Superior temporal gyrus (tissue), 1 donor: ENCODE measurements at regions not wholly inside any gene's neighbourhood (a gene's known extent, or its start where the extent isn't known, plus 50 kb on each side); places are given as distances from the start of the nearest gene placed in this dataset.

Source experiments
- DNase-seq: peaks from one replicate; pipeline ENCODE4 v3.0.0-alpha.2; 2016; ENCODE audit errors: extremely low spot score

- DNase-seq, result no peak
These were observed 604.8 kb upstream of the PFKP start for GRCh38 chr10:2462581-2462980.

GRCh38 chr10:2460812-2461211, 606.5 kb upstream of the PFKP start:
- no peak for DNase-seq

- DNase-seq, result no peak
These were observed 607.6 kb upstream of the PFKP start for GRCh38 chr10:2459713-2460112.

GRCh38 chr10:2456834-2457233, 610.5 kb upstream of the PFKP start:
- DNase-seq, result no peak

- DNase-seq, result no peak
These were observed 622.0 kb upstream of the PFKP start for GRCh38 chr10:2445370-2445769.

- no peak for DNase-seq
These were observed 627.4 kb upstream of the PFKP start for GRCh38 chr10:2439983-2440382.

GRCh38 chr10:2439000-2439399, 628.3 kb upstream of the PFKP start:
- no peak for DNase-seq

GRCh38 chr10:2438248-2438939, 629.0 kb upstream of the PFKP start:
- DNase-seq, result no peak

- no peak for DNase-seq
These were observed 630.4 kb upstream of the PFKP start for GRCh38 chr10:2436933-2437332.

GRCh38 chr10:2431961-2432360, 635.4 kb upstream of the PFKP start:
- no peak for DNase-seq

GRCh38 chr10:2427412-2427811, 639.9 kb upstream of the PFKP start:
- DNase-seq, result no peak

- no peak for DNase-seq
These were observed 642.0 kb upstream of the PFKP start for GRCh38 chr10:2425320-2425719.

GRCh38 chr10:2414562-2414961, 652.8 kb upstream of the PFKP start:
- DNase-seq, result no peak

GRCh38 chr10:2414039-2414438, 653.3 kb upstream of the PFKP start:
- no peak for DNase-seq

GRCh38 chr10:2410049-2410448, 657.3 kb upstream of the PFKP start:
- DNase-seq, result no peak

GRCh38 chr10:2401459-2401858, 664.1 kb upstream of the ADARB2 start:
- no peak for DNase-seq

GRCh38 chr10:2399482-2399881, 662.2 kb upstream of the ADARB2 start:
- DNase-seq, result no peak

GRCh38 chr10:2392145-2392812, 655.0 kb upstream of the ADARB2 start:
- no peak for DNase-seq

GRCh38 chr10:2387672-2388071, 650.3 kb upstream of the ADARB2 start:
- no peak for DNase-seq

- DNase-seq, result no peak
These were observed 649.9 kb upstream of the ADARB2 start for GRCh38 chr10:2387261-2387660.

GRCh38 chr10:2380218-2380617, 642.9 kb upstream of the ADARB2 start:
- DNase-seq, result no peak

- DNase-seq, result no peak
These were observed 629.8 kb upstream of the ADARB2 start for GRCh38 chr10:2367083-2367482.

GRCh38 chr10:2366264-2366931, 629.1 kb upstream of the ADARB2 start:
- DNase-seq, result no peak
